ENCODE measurements at regions not wholly inside any gene's neighbourhood (a gene's known extent, or its start where the extent isn't known, plus 50 kb on each side); places are given as distances from the start of the nearest gene placed in this dataset.
"Not testable (repeated sequence)": the region's sequence is repeated elsewhere in the genome, so short reads cannot be mapped to it uniquely, and the experiment has no call there.

DNA sequence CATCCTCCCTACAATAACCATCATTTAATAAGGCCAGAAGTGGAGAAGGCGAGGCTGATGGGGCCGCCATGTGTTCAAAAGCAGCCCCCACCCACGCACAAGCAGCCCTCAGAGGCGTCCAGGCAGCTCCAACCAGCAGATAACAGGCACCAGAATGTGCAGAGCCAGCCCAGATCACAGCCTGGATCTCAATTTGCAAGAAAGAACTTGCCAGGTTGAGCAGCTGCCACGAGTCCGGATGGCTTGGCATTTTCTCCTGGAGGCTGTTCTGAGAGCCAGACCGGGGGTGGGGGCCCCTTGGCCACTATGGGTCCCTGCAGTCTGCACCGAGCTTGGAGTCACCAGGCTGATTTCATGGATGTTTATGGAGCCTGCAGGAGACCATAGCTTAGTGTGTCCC is 338.1 kb downstream of the PREX1 start:
- Histone ChIP-seq H3K9me3 (ENCODE audit: low read depth, low read length) (no peaks in the 10 kb centered on the region), H3K4me3 (ENCODE audit: low read length) (no peak overlapping the region), H3K4me1 (ENCODE audit: insufficient read depth, low read length) (no peaks in the 10 kb centered on the region), H3K27me3 (ENCODE audit: insufficient read depth, low read length) (no peaks in the 10 kb centered on the region)

DNA sequence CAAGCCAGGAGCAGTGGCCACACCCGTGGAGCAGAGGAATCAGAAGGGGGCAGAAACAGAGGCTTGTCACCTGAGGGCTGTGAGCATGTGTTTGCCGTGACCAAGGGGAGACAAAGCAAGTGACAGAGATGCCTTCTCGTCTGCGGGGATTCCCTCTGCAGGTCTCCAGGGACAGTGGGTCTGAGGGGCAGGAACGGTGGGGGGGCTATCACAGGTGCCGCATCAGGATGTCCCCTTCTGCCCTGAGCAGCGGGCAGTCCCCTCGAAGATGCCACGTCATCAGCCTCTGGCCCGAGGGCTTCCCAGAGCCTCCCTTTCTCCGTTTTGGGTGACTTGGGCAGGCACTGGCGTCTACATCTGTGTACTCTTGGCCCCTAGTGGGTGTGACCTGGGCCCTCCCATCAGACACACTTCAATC is 338.7 kb downstream of the PREX1 start:
- Histone ChIP-seq H3K9me3 (ENCODE audit: low read depth, low read length) (no peaks in the 10 kb centered on the region), H3K27me3 (ENCODE audit: insufficient read depth, low read length) (no peaks in the 10 kb centered on the region), H3K4me3 (ENCODE audit: low read length) (no peak overlapping the region), H3K4me1 (ENCODE audit: insufficient read depth, low read length) (no peaks in the 10 kb centered on the region)

DNA sequence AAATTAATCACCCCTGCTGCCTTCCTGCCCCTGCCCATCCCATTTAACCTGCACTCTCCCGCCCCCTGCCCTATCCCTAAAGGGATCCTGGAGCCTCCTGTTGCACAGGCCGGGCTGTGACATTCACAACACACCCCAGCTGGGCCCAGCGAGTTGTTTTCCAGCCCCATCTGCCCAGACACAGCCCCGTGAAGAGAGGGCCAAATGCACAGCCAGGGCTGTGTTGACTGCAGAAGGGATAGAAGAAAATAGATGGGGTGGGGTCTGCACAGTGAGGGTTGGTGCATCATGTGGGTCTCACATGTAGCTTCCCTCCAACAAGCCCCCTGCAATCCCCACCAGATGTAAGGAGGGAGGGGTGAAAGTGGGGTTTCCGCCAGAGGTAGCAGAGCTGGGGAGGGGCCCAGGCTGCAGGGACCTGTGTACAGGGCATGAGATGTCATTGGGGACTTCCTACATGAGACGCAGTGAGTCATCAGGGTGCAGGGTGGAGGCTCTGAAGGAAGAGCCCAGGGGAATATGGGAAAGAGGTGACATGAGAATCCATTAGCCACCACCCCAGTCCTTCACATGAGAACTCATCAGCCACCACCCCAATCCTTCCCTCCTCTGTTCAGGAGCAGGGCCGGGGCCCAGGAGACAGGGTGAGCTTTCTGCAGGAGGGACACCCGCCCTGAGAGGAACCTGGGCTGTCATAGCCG is 339.3 kb downstream of the PREX1 start:
- H3K27me3 ChIP-seq (ENCODE audit: insufficient read depth, low read length); H3K4me1 ChIP-seq (ENCODE audit: insufficient read depth, low read length); H3K4me3 ChIP-seq (ENCODE audit: low read length); H3K9me3 ChIP-seq (ENCODE audit: low read depth, low read length): not testable (repeated sequence)

DNA sequence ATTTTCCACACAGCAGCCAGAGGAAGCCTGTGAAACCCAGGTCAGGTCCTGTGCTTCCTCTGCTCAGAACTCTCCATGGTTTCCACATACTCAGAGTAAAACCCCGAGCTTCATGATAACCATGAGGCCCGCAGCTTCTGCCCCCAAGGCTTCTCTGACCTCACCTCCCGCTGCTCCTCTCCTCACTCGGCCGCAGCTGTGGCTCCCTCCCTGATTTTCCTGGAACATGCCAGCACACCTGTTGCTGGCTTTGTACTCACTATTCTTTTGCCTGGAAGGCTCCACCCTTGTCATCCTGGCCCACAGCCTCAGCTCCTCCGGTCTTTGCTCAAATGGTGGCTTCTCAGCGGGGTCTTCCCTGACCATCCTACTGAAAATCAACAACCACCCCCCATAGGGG is 341.7 kb downstream of the PREX1 start:
- H3K4me3 ChIP-seq (ENCODE audit: low read length): no peak overlapping the region
- no peaks in the 10 kb centered on the region for H3K27me3 ChIP-seq (ENCODE audit: insufficient read depth, low read length)
- no peaks in the 10 kb centered on the region for H3K4me1 ChIP-seq (ENCODE audit: insufficient read depth, low read length)
- H3K9me3 ChIP-seq (ENCODE audit: low read depth, low read length): no peaks in the 10 kb centered on the region

DNA sequence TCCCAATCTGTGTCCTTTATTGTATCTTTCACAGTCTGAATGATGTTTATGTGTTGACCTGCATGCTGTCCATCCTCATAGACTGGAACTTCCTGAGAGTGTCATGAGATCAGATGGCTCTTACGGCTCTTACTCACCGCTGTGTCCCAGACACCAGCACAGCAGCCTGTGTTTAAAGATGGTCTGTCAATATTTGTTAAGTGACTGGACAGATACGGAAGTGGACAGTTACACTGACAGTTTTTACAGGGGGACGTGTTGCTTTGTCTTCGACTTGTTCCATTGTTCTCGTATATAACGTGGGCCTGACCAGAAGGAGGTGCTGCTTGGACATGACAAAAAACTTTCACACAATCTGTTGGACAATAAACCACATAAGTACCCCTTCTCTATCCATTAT is 342.6 kb downstream of the PREX1 start:
- H3K9me3 ChIP-seq (ENCODE audit: low read depth, low read length); H3K4me1 ChIP-seq (ENCODE audit: insufficient read depth, low read length); H3K4me3 ChIP-seq (ENCODE audit: low read length); H3K27me3 ChIP-seq (ENCODE audit: insufficient read depth, low read length): not testable (repeated sequence)

DNA sequence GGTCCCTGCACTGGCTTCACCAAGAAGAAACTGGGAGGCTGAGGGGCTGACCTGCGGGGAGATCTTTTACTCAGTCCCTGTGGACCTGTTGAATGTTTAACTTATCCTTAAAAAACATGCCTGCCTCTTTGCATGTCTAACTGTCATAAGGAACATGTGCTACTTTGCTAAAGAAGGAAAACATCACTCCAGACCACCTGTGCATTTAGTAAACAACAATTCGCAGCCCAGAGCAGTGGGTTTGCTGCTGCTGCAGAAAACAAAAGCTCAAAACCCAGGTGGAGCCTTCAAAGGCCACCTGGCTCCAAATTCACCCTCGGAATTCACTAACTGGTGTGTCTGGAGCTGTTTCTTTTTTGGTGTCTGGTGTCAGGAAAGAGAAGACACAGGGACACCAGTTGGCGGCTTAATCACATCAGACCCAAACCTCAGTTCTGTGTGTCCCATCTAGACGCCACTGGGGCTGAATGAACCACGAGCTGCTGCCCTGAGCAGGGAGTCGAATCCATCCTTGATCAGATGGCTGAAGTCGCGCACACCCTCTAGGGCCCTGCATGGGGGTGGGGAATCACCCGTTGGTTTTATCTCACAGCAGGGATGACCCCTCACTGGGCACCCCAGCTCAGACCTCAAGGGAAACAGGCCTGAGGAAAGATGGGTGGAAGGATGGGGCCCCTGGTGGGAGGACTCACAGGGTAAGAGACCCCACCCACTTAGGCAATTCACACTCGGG is 344.3 kb downstream of the PREX1 start:
- H3K9me3 ChIP-seq (ENCODE audit: low read depth, low read length): no peaks in the 10 kb centered on the region
- H3K27me3 ChIP-seq (ENCODE audit: insufficient read depth, low read length): peaks cover 4% of the 10 kb centered on the region
- no peak overlapping the region for H3K4me3 ChIP-seq (ENCODE audit: low read length)
- H3K4me1 ChIP-seq (ENCODE audit: insufficient read depth, low read length): no peaks in the 10 kb centered on the region

DNA sequence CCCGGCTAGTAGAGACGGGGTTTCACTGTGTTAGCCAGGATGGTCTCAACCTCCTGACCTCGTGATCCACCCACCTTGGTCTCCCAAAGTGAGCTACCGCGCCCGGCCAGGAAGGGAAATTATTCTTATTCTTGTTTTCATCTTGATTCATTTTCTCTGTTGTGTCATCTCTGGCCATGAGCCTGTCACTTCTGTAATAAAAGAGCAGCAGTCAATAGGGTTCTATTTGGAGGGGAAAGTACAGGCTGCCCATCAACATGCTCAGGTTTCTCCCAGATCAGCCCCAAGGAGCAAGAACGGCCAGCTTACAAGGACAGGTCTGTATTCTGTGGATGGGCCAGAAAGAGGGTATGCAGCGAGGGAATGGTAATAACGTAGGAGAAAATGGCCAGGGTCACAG is 345.0 kb downstream of the PREX1 start:
- Histone ChIP-seq H3K4me3 (ENCODE audit: low read length) (no peak overlapping the region), H3K27me3 (ENCODE audit: insufficient read depth, low read length) (peaks cover 4% of the 10 kb centered on the region), H3K9me3 (ENCODE audit: low read depth, low read length) (no peaks in the 10 kb centered on the region), H3K4me1 (ENCODE audit: insufficient read depth, low read length) (no peaks in the 10 kb centered on the region)

DNA sequence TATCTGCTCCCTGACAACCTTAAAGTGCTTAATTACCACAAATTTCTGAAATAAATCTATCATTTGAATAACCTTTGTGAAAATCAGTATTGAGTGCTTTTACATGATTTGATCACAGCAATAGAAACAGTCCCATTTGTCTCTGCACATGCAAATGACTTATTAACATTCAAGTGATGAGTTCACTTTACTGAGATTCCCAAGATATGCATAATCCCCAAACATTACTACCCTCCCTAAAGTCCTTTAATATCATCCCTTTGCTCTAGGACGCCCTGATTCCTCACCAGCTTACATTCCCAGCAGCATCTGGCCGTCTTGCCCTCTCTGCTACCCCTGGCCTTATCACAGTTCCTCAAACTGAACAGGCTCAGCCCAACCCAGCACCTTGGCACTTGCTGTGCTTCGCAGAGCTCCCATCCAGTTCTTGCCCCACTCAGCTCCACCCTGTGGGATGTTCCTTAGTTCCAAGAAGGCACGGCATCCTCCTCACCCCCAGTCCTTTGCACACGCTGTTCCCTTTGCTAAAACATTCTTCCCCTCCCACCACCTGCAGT is 347.5 kb downstream of the PREX1 start:
- Histone ChIP-seq H3K4me1 (ENCODE audit: insufficient read depth, low read length) (no peaks in the 10 kb centered on the region), H3K4me3 (ENCODE audit: low read length) (no peak overlapping the region), H3K9me3 (ENCODE audit: low read depth, low read length) (no peaks in the 10 kb centered on the region), H3K27me3 (ENCODE audit: insufficient read depth, low read length) (peaks cover 4% of the 10 kb centered on the region)

DNA sequence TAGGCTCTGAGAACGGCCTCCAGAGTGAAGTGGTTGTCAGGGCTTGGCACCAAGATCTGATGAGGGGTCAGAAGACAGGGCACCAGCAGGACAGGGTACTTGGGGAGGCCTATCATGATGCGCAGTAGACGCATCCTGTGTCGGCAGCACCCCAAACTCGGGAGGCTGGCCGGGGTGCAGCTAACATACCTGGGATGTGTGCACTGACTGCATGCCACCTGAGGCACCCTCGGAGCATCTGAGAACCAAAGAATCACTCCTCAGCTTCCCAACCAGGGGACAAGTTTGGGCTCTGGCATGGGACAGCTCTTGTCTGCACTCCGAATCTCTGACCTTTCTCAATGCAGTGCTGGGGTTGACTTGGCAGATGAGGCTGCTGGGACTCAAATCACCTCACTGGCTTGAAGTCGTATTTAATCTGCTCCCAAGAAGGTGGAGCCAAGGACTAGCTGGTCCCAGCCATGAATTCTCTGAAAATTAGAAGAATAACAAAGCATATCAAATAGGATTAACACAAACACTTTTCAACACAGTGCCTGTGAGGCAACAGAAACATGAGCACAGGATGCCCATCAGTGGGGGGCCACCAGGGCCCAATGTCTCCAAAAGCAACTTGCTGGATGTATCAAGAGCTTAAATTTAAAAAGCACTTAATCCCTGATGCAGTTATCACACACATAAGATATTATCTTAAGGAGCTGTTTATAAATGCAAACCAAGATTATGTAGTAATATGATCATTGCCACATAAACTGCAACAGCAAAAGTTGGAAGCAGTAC is 348.8 kb downstream of the PREX1 start:
- Histone ChIP-seq H3K27me3 (ENCODE audit: insufficient read depth, low read length) (peaks cover 4% of the 10 kb centered on the region), H3K4me1 (ENCODE audit: insufficient read depth, low read length) (no peaks in the 10 kb centered on the region), H3K9me3 (ENCODE audit: low read depth, low read length) (no peaks in the 10 kb centered on the region), H3K4me3 (ENCODE audit: low read length) (no peak overlapping the region)

DNA sequence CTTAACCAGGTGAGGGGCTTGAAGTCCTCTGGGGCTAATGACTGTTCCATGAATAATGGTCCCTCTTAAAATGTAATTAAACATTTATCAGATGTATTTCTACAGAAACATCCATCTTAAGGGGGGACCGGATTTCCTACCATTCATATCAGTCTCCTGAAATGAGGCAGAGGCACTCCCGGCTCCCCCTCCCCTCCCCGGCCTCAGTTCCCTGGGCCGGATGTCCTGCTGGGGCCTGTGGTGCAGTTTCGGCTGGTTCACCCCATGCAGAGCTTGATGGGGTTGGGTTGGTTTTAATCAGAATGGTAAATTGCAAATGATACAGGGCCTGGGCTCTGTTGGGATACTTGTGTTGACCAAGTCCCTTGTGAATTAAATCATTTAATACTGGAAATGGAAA is 349.4 kb downstream of the PREX1 start:
- H3K4me3 ChIP-seq (ENCODE audit: low read length): no peak overlapping the region
- H3K27me3 ChIP-seq (ENCODE audit: insufficient read depth, low read length): peaks cover 4% of the 10 kb centered on the region
- no peaks in the 10 kb centered on the region for H3K4me1 ChIP-seq (ENCODE audit: insufficient read depth, low read length)
- H3K9me3 ChIP-seq (ENCODE audit: low read depth, low read length): no peaks in the 10 kb centered on the region

DNA sequence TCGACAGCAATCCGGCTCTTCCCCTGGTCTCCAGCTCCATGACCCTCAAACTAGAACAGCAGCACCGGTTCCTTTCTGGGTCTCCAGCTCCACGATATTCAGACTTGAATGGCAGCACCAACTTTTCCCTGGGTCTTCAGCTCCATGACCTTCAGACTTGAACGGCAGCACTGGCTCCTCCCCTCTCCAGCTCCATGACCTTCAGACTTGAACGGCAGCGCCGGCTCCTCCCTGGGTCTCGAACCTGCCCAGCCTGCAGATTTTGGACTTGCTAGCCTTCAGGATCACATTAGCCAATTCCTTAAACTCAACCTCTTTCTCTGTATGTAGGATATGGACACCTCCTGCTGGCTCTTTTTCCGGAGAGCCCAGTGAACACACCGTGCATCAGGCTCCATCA is 350.9 kb downstream of the PREX1 start:
- no peaks in the 10 kb centered on the region for H3K4me1 ChIP-seq (ENCODE audit: insufficient read depth, low read length)
- H3K9me3 ChIP-seq (ENCODE audit: low read depth, low read length): no peaks in the 10 kb centered on the region
- peaks cover 4% of the 10 kb centered on the region for H3K27me3 ChIP-seq (ENCODE audit: insufficient read depth, low read length)
- H3K4me3 ChIP-seq (ENCODE audit: low read length): no peak overlapping the region

DNA sequence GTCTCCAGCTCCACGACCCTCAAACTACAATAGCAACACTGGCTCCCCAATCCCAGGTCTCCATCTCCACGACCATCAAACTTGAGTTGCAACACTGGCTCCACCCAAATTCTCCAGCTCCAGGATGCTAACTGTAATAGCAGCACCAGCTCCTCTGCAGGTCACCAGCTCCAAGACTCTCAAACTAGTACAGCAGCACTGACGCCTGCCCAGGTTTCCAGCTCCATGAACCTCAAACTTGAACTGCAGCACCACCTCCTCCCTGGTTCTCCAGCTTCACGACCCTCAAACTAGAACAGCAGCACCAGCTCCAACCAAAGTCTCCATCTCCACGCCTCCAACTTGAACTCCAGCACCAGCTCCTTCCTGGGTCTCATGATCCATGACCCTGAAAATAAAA is 353.8 kb downstream of the PREX1 start:
- no peaks in the 10 kb centered on the region for H3K4me1 ChIP-seq (ENCODE audit: insufficient read depth, low read length)
- no peaks in the 10 kb centered on the region for H3K27me3 ChIP-seq (ENCODE audit: insufficient read depth, low read length)
- H3K9me3 ChIP-seq (ENCODE audit: low read depth, low read length): no peaks in the 10 kb centered on the region
- H3K4me3 ChIP-seq (ENCODE audit: low read length): no peak overlapping the region

DNA sequence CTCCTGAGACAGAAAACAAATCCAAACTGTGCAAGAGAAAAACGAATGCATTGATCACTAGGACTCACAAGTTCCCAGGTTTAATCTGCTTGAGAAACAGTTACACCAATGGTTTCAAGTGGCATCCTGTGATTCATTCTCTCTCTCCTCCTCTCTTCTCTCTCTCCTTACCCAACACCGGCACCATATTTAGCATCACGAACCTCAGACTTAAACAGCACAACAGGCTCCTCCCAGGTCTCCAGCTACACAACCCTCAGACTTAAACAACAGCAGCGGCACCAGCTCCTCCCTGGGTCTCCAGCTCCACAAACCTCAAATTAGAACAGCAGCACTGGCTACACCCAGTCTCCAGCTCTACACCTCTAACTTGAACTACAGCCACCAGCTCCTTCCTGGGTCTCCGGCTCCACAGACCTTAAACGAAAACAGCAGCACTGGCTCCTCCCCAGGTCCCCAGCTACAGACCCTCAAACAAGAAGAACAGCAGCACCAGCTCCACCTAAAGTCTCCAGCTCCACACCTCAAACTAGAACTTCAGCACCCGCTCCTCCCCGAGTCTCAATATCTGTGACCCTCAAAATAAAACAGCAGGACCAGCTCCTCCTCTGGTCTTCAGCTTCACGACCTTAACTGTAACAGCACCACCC is 355.9 kb downstream of the PREX1 start:
- no peaks in the 10 kb centered on the region for H3K9me3 ChIP-seq (ENCODE audit: low read depth, low read length)
- H3K27me3 ChIP-seq (ENCODE audit: insufficient read depth, low read length): no peaks in the 10 kb centered on the region
- H3K4me3 ChIP-seq (ENCODE audit: low read length): no peak overlapping the region
- no peaks in the 10 kb centered on the region for H3K4me1 ChIP-seq (ENCODE audit: insufficient read depth, low read length)

DNA sequence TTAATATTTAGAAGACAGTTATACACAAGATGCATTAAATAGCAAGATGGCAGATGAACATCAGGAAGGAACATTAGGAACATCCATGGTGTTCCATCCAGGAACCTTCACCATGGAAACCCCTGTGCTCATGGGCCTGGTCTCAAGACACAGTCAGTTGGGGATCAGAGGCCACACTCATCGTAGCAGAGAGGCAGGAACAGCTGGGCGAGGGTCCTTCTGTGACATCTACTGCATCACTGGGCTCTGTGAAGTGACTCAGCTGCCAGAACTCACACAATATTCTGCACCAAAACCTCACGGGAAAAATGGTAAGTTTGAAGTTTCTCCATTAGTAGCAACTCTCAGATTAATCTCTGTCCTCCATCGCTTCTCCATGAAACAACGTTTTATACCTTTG is 356.6 kb downstream of the PREX1 start:
- H3K27me3 ChIP-seq (ENCODE audit: insufficient read depth, low read length): no peaks in the 10 kb centered on the region
- no peaks in the 10 kb centered on the region for H3K4me1 ChIP-seq (ENCODE audit: insufficient read depth, low read length)
- no peak overlapping the region for H3K4me3 ChIP-seq (ENCODE audit: low read length)
- no peaks in the 10 kb centered on the region for H3K9me3 ChIP-seq (ENCODE audit: low read depth, low read length)

DNA sequence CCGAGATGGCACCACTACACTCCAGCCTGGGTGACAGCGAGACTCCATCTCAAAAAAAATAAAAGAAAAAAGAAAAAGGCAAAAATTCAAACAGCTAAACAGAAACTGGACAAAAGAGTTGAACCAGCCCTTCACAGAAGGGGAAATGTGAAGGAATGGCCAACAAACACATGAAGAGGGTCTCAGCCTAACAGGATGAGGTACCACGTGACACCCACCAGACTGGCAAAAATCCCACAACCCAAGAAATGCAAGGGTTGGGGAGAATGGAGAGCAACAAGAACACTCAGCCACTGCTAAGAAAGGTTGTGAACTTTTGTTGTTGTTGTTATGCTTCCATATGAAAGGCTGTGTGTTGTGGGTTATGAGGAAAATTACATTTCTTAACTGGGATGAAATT is 357.7 kb downstream of the PREX1 start:
- Histone ChIP-seq H3K27me3 (ENCODE audit: insufficient read depth, low read length) (no peaks in the 10 kb centered on the region), H3K4me1 (ENCODE audit: insufficient read depth, low read length) (no peaks in the 10 kb centered on the region), H3K9me3 (ENCODE audit: low read depth, low read length) (no peaks in the 10 kb centered on the region), H3K4me3 (ENCODE audit: low read length) (no peak overlapping the region)
